Superior temporal gyrus (tissue), 1 donor: ENCODE measurements at regions not wholly inside any gene's neighbourhood (a gene's known extent, or its start where the extent isn't known, plus 50 kb on each side); places are given as distances from the start of the nearest gene placed in this dataset.

Experiments
- DNase-seq: peaks from one replicate; pipeline ENCODE4 v3.0.0-alpha.2; 2016; ENCODE audit errors: extremely low spot score

GRCh38 chr4:130172156-130172555, 1076.2 kb downstream of the C4orf33 start:
- no peak for DNase-seq

- DNase-seq, result no peak
Observed at GRCh38 chr4:130178106-130178505, 1082.2 kb downstream of the C4orf33 start.

- DNase-seq, result no peak
Observed at GRCh38 chr4:130183096-130183495, 1087.1 kb downstream of the C4orf33 start.

- DNase-seq, result no peak
Observed at GRCh38 chr4:130183766-130184165, 1087.8 kb downstream of the C4orf33 start.

- no peak for DNase-seq
Observed at GRCh38 chr4:130185123-130185522, 1089.2 kb downstream of the C4orf33 start.

GRCh38 chr4:130186931-130187330, 1091.0 kb downstream of the C4orf33 start:
- no peak for DNase-seq

GRCh38 chr4:130187587-130187986, 1091.6 kb downstream of the C4orf33 start:
- no peak for DNase-seq

GRCh38 chr4:130192787-130193186, 1096.8 kb downstream of the C4orf33 start:
- DNase-seq, result no peak

GRCh38 chr4:130197946-130198345, 1102.0 kb downstream of the C4orf33 start:
- no peak for DNase-seq

GRCh38 chr4:130203571-130203970, 1107.6 kb downstream of the C4orf33 start:
- DNase-seq, result no peak

GRCh38 chr4:130210864-130211263, 1114.9 kb downstream of the C4orf33 start:
- no peak for DNase-seq

GRCh38 chr4:130214268-130214667, 1118.3 kb downstream of the C4orf33 start:
- DNase-seq, result no peak

- DNase-seq, result no peak
Observed at GRCh38 chr4:130233377-130234047, 1137.6 kb downstream of the C4orf33 start.

- DNase-seq, result no peak
Observed at GRCh38 chr4:130238121-130238520, 1142.2 kb downstream of the C4orf33 start.

GRCh38 chr4:130249002-130249401, 1153.0 kb downstream of the C4orf33 start:
- no peak for DNase-seq

GRCh38 chr4:130257271-130257670, 1161.3 kb downstream of the C4orf33 start:
- no peak for DNase-seq

- no peak for DNase-seq
Observed at GRCh38 chr4:130266814-130267213, 1170.9 kb downstream of the C4orf33 start.

- DNase-seq, result no peak
Observed at GRCh38 chr4:130288576-130288975, 1192.6 kb downstream of the C4orf33 start.

- no peak for DNase-seq
Observed at GRCh38 chr4:130293692-130294091, 1197.7 kb downstream of the C4orf33 start.

GRCh38 chr4:130296448-130296847, 1200.5 kb downstream of the C4orf33 start:
- DNase-seq, result no peak

- DNase-seq, result no peak
Observed at GRCh38 chr4:130306566-130306965, 1210.6 kb downstream of the C4orf33 start.

GRCh38 chr4:130309221-130309620, 1213.3 kb downstream of the C4orf33 start:
- DNase-seq, result no peak

GRCh38 chr4:130322439-130322838, 1226.5 kb downstream of the C4orf33 start:
- no peak for DNase-seq

GRCh38 chr4:130329036-130329435, 1233.1 kb downstream of the C4orf33 start:
- DNase-seq, result no peak
